Keratinocyte (primary cell): ENCODE measurements at regions not wholly inside any gene's neighbourhood (a gene's known extent, or its start where the extent isn't known, plus 50 kb on each side); places are given as distances from the start of the nearest gene placed in this dataset.

Experiments
- DNase-seq: peaks from one replicate; pipeline ENCODE4 v3.0.0-alpha.2; 2011; ENCODE audit warnings: low read depth, missing footprints, low spot score
- FAIRE-seq: peaks from 2 replicates; lab custom pipeline; 2011; peaks lifted over from hg19 to GRCh38; lab: Jason Lieb, UNC
- H2AFZ ChIP-seq: 2 replicates; pipeline ENCODE4 v1.6.0; 2012; ENCODE audit warnings: low read length, control low read depth, inconsistent platforms; ENCODE audit not compliant: control insufficient read depth
- H3K27ac ChIP-seq: 2 replicates; pipeline ENCODE4 v1.5.1; 2011; ENCODE audit warnings: low read length; ENCODE audit not compliant: control insufficient read depth, insufficient read depth
- H3K27me3 ChIP-seq: 3 replicates; pipeline ENCODE4 v1.6.0; 2011; ENCODE audit warnings: low read length; ENCODE audit not compliant: control insufficient read depth, insufficient read depth; ENCODE audit errors: extremely low read depth
- H3K36me3 ChIP-seq, 2 experiments: 2 replicates in 1 of 2; 3 replicates in 1 of 2; pipeline ENCODE4 v1.5.1; 2011; ENCODE audit warnings: low read length in 2 of 2, mild to moderate bottlenecking in 1 of 2; ENCODE audit not compliant: control insufficient read depth in 2 of 2, insufficient read depth in 2 of 2; ENCODE audit errors: extremely low read depth in 1 of 2
- H3K4me1 ChIP-seq: 3 replicates; pipeline ENCODE4 v1.5.1; 2011; ENCODE audit warnings: low read length; ENCODE audit not compliant: control insufficient read depth, insufficient read depth; ENCODE audit errors: extremely low read depth
- H3K4me2 ChIP-seq: 3 replicates; pipeline ENCODE4 v1.6.0; 2011; ENCODE audit warnings: low read depth, low read length; ENCODE audit not compliant: control insufficient read depth, insufficient read depth; ENCODE audit errors: extremely low read depth
- H3K4me3 ChIP-seq, 3 experiments: fragments of 200-600 bp in 1 of 3; sonication (generic) in 1 of 3; 2 replicates in 2 of 3; 3 replicates in 1 of 3; pipeline ENCODE4 v1.5.1; 2011 to 2016; ENCODE audit warnings: low read length in 3 of 3, mild to moderate bottlenecking in 3 of 3, control low read depth in 2 of 3, inconsistent platforms in 1 of 3, low read depth in 1 of 3, mixed read lengths in 1 of 3, mixed run types in 1 of 3, moderate library complexity in 1 of 3; ENCODE audit not compliant: control insufficient read depth in 2 of 3, insufficient read depth in 2 of 3; ENCODE audit errors: extremely low read depth in 1 of 3
- H3K79me2 ChIP-seq: 2 replicates; pipeline ENCODE4 v1.6.0; 2012; ENCODE audit warnings: low read length; ENCODE audit not compliant: control insufficient read depth, insufficient read depth
- H3K9ac ChIP-seq: 3 replicates; pipeline ENCODE4 v1.6.0; 2011; ENCODE audit warnings: low read length; ENCODE audit not compliant: control insufficient read depth, insufficient read depth; ENCODE audit errors: extremely low read depth
- H3K9me1 ChIP-seq: 3 replicates; pipeline ENCODE4 v1.6.0; 2011; ENCODE audit warnings: low read length; ENCODE audit not compliant: control insufficient read depth, insufficient read depth; ENCODE audit errors: extremely low read depth
- H3K9me3 ChIP-seq: 2 replicates; pipeline ENCODE4 v1.5.1; 2012; ENCODE audit warnings: low read depth, low read length; ENCODE audit not compliant: control insufficient read depth
- H4K20me1 ChIP-seq: 3 replicates; pipeline ENCODE4 v1.6.0; 2011; ENCODE audit warnings: low read length; ENCODE audit not compliant: control insufficient read depth, insufficient read depth; ENCODE audit errors: extremely low read depth
- EZH2 ChIP-seq: IDR thresholded peaks from one replicate; pipeline ENCODE4 v1.6.1; 2012; ENCODE audit warnings: inconsistent platforms, mild to moderate bottlenecking, low read length, moderate library complexity
- dilution Hi-C: fragments of 300-500 bp; cut with MboI; formaldehyde crosslinking; loops from one replicate; pipeline ENCODE4 v1.7.0; 2020; ENCODE audit warnings: low sequenced_read_pairs; ENCODE audit not compliant: extremely low pct_ligation_motif_present
- TF ChIP-seq, protein P1 (sequence below), 3 experiments: IDR thresholded peaks in 1 of 3; conservative IDR thresholded peaks in 1 of 3; optimal IDR thresholded peaks in 1 of 3; 2 replicates in 2 of 3; 3 replicates in 1 of 3; pipeline versions ENCODE3 to v1.5.1; 2011; ENCODE audit warnings: low read length in 3 of 3, mild to moderate bottlenecking in 3 of 3, moderate library complexity in 2 of 3, control low read depth in 1 of 3, inconsistent platforms in 1 of 3; ENCODE audit not compliant: insufficient read depth in 2 of 3; ENCODE audit errors: extremely low read depth in 1 of 3

DNA sequence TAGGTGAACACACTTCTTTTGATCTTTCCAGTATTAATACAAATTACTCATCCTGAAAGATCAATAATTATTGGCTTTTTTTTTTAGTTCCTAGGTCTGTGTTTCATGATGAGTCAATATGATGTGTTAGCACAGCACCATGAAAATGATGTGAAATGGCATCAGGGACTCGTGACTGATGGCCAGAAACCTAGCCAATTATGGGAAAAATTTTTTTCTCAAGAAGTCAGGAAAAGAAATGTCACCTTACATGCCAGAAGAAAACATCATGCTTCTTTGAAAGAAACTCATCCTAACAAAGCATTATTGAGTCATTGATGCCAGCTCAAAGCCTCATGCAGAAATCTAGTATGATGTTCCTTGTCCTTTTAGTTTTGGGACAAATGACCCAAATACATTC is 468.3 kb upstream of the CBLB start:
- Histone ChIP-seq H3K9me1 (no peaks in the 10 kb centered on the region), H3K27me3 (no peaks in the 10 kb centered on the region), H3K4me3 (no peak overlapping the region), H3K79me2 (no peaks in the 10 kb centered on the region), H2AFZ (no peak overlapping the region), H3K4me2 (no peak overlapping the region), H3K9me3 (no peaks in the 10 kb centered on the region), H4K20me1 (no peaks in the 10 kb centered on the region), H3K36me3 (no peaks in the 10 kb centered on the region), H3K9ac (no peak overlapping the region), H3K4me1 (peaks cover 5% of the 10 kb centered on the region), H3K27ac (no peak overlapping the region)
- dilution Hi-C loops, result no loop called here
- TF ChIP-seq, protein P1, sequence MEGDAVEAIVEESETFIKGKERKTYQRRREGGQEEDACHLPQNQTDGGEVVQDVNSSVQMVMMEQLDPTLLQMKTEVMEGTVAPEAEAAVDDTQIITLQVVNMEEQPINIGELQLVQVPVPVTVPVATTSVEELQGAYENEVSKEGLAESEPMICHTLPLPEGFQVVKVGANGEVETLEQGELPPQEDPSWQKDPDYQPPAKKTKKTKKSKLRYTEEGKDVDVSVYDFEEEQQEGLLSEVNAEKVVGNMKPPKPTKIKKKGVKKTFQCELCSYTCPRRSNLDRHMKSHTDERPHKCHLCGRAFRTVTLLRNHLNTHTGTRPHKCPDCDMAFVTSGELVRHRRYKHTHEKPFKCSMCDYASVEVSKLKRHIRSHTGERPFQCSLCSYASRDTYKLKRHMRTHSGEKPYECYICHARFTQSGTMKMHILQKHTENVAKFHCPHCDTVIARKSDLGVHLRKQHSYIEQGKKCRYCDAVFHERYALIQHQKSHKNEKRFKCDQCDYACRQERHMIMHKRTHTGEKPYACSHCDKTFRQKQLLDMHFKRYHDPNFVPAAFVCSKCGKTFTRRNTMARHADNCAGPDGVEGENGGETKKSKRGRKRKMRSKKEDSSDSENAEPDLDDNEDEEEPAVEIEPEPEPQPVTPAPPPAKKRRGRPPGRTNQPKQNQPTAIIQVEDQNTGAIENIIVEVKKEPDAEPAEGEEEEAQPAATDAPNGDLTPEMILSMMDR (optimal IDR thresholded peaks at IDR 0.05 in 1 of 3, IDR thresholded peaks at IDR 0.05 in 1 of 3, conservative IDR thresholded peaks at IDR 0.05 in 1 of 3; ENCODE audit: extremely low read depth in 1 of 3, insufficient read depth in 2 of 3, low read length in 3 of 3), result no peak
- no peak for TF ChIP-seq EZH2
- no peak for DNase-seq
- no peak for FAIRE-seq

DNA sequence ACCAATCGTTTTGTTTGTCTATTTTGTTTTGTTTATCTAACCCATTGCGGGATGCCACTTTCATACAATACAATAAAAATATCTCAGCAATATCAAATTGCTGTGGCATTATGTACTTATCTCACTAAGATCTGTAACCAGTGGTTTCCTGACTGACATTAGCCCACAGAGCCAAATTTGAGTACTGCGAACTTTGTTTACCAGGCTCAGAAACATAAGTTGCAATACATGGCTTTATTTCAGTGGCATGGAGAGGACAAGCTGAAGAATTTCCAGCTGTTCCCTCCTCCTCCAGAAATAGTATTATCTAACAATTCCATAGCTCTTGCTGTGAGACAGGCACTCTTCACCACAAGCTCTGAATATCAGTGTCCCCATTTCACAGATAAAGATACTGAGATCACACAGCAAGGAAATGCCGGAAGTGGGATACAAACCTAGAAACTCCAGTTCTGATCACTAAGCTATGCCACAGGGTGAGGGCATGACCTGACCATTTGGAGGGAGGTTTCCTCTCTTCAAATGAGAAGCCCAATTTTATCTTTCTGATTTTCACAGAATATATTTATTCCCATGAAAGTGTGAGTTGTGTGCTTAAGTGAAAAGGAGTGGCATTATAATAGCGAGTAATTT is 469.9 kb upstream of the CBLB start:
- Histone ChIP-seq H3K27ac (no peak overlapping the region), H3K36me3 (no peaks in the 10 kb centered on the region), H3K9me3 (no peaks in the 10 kb centered on the region), H3K9ac (no peak overlapping the region), H3K4me2 (no peak overlapping the region), H4K20me1 (no peaks in the 10 kb centered on the region), H3K79me2 (no peaks in the 10 kb centered on the region), H2AFZ (no peak overlapping the region), H3K4me1 (peaks cover 5% of the 10 kb centered on the region), H3K9me1 (no peaks in the 10 kb centered on the region), H3K27me3 (no peaks in the 10 kb centered on the region), H3K4me3 (no peak overlapping the region)
- no peak for DNase-seq
- dilution Hi-C loops, result no loop called here
- TF ChIP-seq EZH2, result no peak
- TF ChIP-seq, protein P1 (optimal IDR thresholded peaks at IDR 0.05 in 1 of 3, IDR thresholded peaks at IDR 0.05 in 1 of 3, conservative IDR thresholded peaks at IDR 0.05 in 1 of 3; ENCODE audit: extremely low read depth in 1 of 3, insufficient read depth in 2 of 3, low read length in 3 of 3), result no peak
- FAIRE-seq, result no peak
